ENCODE measurements at regions not wholly inside any gene's neighbourhood (a gene's known extent, or its start where the extent isn't known, plus 50 kb on each side); places are given as distances from the start of the nearest gene placed in this dataset.

DNA sequence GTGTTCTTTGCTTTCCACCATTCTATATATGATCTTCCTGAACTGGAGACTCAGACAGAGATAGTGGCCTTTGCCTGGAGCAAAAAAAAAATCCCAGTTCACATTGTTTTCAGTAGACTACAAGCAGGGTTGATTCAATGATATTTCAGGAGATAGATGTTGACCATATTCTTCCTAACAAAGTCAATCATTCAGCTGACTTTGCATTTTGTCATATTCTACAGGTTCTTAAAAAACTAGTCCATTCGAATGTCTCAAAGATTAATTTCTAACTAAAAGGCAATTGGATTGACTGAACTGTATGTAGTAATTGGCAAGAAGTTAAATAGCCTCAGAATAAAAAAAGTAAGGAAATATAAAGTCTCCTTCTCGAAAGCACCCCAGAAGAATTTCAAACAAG, 479.5 kb downstream of the NKX6-1 start:
- no peak overlapping the region for H3K27ac ChIP-seq (ENCODE audit: low read length)
- no peaks in the 10 kb centered on the region for H3K36me3 ChIP-seq (ENCODE audit: control insufficient read depth, insufficient read depth, low read length)
- ATAC-seq (no peak), DNase-seq (ENCODE audit: low read depth, low spot score) (no peak)
- H3K9me3 ChIP-seq (ENCODE audit: control insufficient read depth, insufficient read depth, low read depth, low read length), result no peaks in the 10 kb centered on the region
- POLR2A ChIA-PET, result no interaction called here
- CTCF ChIA-PET, result no interaction called here
- no peaks in the 10 kb centered on the region for H3K27me3 ChIP-seq (ENCODE audit: control insufficient read depth, insufficient read depth, low read length)
- in situ Hi-C loops (cut with HindIII; ENCODE audit: low pct_unique_long_range_greater_than_20kb, low sequenced_read_pairs) (no loop called here), intact Hi-C loops (cut with micrococcal nuclease; ENCODE audit: unreplicated experiment) (no loop called here)
- BruUV-seq (replicated peaks), result no TSS peak
- no peak overlapping the region for H3K4me3 ChIP-seq (ENCODE audit: low read depth in 2 of 2, low read length in 2 of 2)
- TF ChIP-seq, protein P1, sequence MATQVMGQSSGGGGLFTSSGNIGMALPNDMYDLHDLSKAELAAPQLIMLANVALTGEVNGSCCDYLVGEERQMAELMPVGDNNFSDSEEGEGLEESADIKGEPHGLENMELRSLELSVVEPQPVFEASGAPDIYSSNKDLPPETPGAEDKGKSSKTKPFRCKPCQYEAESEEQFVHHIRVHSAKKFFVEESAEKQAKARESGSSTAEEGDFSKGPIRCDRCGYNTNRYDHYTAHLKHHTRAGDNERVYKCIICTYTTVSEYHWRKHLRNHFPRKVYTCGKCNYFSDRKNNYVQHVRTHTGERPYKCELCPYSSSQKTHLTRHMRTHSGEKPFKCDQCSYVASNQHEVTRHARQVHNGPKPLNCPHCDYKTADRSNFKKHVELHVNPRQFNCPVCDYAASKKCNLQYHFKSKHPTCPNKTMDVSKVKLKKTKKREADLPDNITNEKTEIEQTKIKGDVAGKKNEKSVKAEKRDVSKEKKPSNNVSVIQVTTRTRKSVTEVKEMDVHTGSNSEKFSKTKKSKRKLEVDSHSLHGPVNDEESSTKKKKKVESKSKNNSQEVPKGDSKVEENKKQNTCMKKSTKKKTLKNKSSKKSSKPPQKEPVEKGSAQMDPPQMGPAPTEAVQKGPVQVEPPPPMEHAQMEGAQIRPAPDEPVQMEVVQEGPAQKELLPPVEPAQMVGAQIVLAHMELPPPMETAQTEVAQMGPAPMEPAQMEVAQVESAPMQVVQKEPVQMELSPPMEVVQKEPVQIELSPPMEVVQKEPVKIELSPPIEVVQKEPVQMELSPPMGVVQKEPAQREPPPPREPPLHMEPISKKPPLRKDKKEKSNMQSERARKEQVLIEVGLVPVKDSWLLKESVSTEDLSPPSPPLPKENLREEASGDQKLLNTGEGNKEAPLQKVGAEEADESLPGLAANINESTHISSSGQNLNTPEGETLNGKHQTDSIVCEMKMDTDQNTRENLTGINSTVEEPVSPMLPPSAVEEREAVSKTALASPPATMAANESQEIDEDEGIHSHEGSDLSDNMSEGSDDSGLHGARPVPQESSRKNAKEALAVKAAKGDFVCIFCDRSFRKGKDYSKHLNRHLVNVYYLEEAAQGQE (IDR thresholded peaks at IDR 0.05; ENCODE audit: insufficient read depth in 1 of 2, low read depth in 2 of 2, low read length in 1 of 2), result no peak
- TF ChIP-seq TCF7L2 (IDR thresholded peaks at IDR 0.05; ENCODE audit: low read depth, low read length), result no peak
- no peak for TF ChIP-seq SIN3A (IDR thresholded peaks at IDR 0.05; ENCODE audit: borderline replicate concordance, insufficient read depth, low read depth, low read length)
- TF ChIP-seq POLR2AphosphoS5 (IDR thresholded peaks at IDR 0.05; ENCODE audit: low read depth, low read length), result no peak
- no peak for TF ChIP-seq CTCF (IDR thresholded peaks at IDR 0.05)
- no peaks in the 10 kb centered on the region for H3K4me1 ChIP-seq (ENCODE audit: control insufficient read depth, insufficient read depth, low read length)

- intact Hi-C loops (cut with micrococcal nuclease; ENCODE audit: unreplicated experiment) (no loop called here), in situ Hi-C loops (cut with HindIII; ENCODE audit: low pct_unique_long_range_greater_than_20kb, low sequenced_read_pairs) (no loop called here)
- Histone ChIP-seq H3K4me1 (ENCODE audit: control insufficient read depth, insufficient read depth, low read length) (no peaks in the 10 kb centered on the region), H3K27ac (ENCODE audit: low read length) (no peak overlapping the region), H3K9me3 (ENCODE audit: control insufficient read depth, insufficient read depth, low read depth, low read length) (no peaks in the 10 kb centered on the region), H3K27me3 (ENCODE audit: control insufficient read depth, insufficient read depth, low read length) (no peaks in the 10 kb centered on the region), H3K36me3 (ENCODE audit: control insufficient read depth, insufficient read depth, low read length) (no peaks in the 10 kb centered on the region), H3K4me3 (ENCODE audit: low read depth in 2 of 2, low read length in 2 of 2) (no peak overlapping the region)
- BruUV-seq (replicated peaks), result no TSS peak
- ATAC-seq (no peak), DNase-seq (ENCODE audit: low read depth, low spot score) (no peak)
- POLR2A ChIA-PET, result no interaction called here
- TF ChIP-seq, protein P1 (IDR thresholded peaks at IDR 0.05; ENCODE audit: insufficient read depth in 1 of 2, low read depth in 2 of 2, low read length in 1 of 2), result no peak
- TF ChIP-seq TCF7L2 (IDR thresholded peaks at IDR 0.05; ENCODE audit: low read depth, low read length), result no peak
- no peak for TF ChIP-seq CTCF (IDR thresholded peaks at IDR 0.05)
- CTCF ChIA-PET, result no interaction called here
Measured at GRCh38 chr4:84003046-84003445, 467.1 kb downstream of the GPAT3 start.
